ENCODE measurements at regions not wholly inside any gene's neighbourhood (a gene's known extent, or its start where the extent isn't known, plus 50 kb on each side); places are given as distances from the start of the nearest gene placed in this dataset.
"Not testable (repeated sequence)": the region's sequence is repeated elsewhere in the genome, so short reads cannot be mapped to it uniquely, and the experiment has no call there.

- Mint-ChIP-seq H3K9me3 (peaks cover 4 to 29% (median 13%) of the 10 kb centered on the region in 5 donors), H3K27me3 (peaks cover 0 to 2% of the 10 kb centered on the region in 2 donors), H3K4me3 (no peak overlapping the region), H3K36me3 (no peaks in the 10 kb centered on the region), H3K4me1 (no peaks in the 10 kb centered on the region), H3K27ac (no peak overlapping the region)
- no peak overlapping the region for H3K4me3 ChIP-seq (ENCODE audit: low read length)
- no peaks in the 10 kb centered on the region for H3K27me3 ChIP-seq (ENCODE audit: insufficient read depth, low read length, poor library complexity, severe bottlenecking)
- H3K36me3 ChIP-seq (ENCODE audit: insufficient read depth, low read length): no peaks in the 10 kb centered on the region
- no peaks in the 10 kb centered on the region for H3K9me3 ChIP-seq (ENCODE audit: low read length)
- ChIA-PET CTCF (no interaction called here), POLR2A (interaction anchor here (0.6 kb wide), 1 partner anchor 54 kb away, joined by 3 read pairs; no protein-coding TSS in a partner anchor)
- no peaks in the 10 kb centered on the region for H3K4me1 ChIP-seq (ENCODE audit: insufficient read depth, low read length)
- H3K27ac ChIP-seq (ENCODE audit: low read depth, low read length): no peak overlapping the region
- no peak for DNase-seq
These were observed 56.2 kb upstream of the LRRTM4 start for GRCh38 chr2:77578354-77578753.

DNA sequence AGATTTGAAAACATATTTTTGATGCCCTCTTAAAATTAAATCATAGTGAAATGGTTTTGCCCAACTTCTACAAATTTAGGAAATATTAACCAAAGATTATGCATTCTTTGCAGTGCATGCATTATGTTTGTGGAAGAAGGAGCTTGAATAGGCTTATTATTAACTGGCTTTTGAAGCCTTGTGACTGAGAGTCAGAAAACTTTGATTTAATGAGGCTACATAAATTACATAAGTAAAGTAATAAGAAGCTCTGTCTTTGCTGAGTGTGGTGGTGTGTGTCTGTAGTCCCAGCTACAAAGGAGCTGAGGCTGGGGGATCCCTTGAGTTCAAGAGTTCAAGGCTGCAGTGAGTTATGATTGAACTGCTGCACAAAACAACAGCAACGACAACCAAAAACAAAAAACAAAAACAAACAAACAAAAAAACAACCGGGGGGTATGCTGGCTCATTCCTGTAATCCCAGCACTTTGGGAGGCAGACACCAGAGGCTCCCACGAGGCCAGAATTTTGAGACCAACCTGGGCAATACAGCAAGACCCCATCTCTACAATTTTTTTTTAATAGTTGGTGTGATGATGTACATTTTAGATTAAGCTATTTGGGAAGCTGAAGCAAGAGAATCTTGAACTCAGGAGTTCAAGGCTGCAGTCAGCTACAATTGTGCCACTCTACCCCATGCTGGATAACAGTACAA lies 57.0 kb upstream of the LRRTM4 start:
- ChIA-PET CTCF (no interaction called here), POLR2A (no interaction called here)
- peaks cover 4 to 32% (median 16%) of the 10 kb centered on the region in 5 donors for H3K9me3 Mint-ChIP-seq
- H3K4me3 Mint-ChIP-seq: no peak overlapping the region
- Histone ChIP-seq H3K9me3 (ENCODE audit: low read length) (no peaks in the 10 kb centered on the region), H3K27me3 (ENCODE audit: insufficient read depth, low read length, poor library complexity, severe bottlenecking) (no peaks in the 10 kb centered on the region), H3K4me1 (ENCODE audit: insufficient read depth, low read length) (no peaks in the 10 kb centered on the region), H3K27ac (ENCODE audit: low read depth, low read length) (no peak overlapping the region), H3K36me3 (ENCODE audit: insufficient read depth, low read length) (no peaks in the 10 kb centered on the region), H3K4me3 (ENCODE audit: low read length) (no peak overlapping the region)
- peaks cover 0 to 2% of the 10 kb centered on the region in 2 donors for H3K27me3 Mint-ChIP-seq
- H3K27ac Mint-ChIP-seq: no peak overlapping the region
- DNase-seq: no peak
- H3K36me3 Mint-ChIP-seq: no peaks in the 10 kb centered on the region
- H3K4me1 Mint-ChIP-seq: no peaks in the 10 kb centered on the region

GRCh38 chr2:77588438-77588837 lies 66.3 kb upstream of the LRRTM4 start:
- no peaks in the 10 kb centered on the region for H3K36me3 ChIP-seq (ENCODE audit: insufficient read depth, low read length)
- Mint-ChIP-seq H3K9me3 (peaks cover 8 to 20% (median 14%) of the 10 kb centered on the region in 5 donors), H3K4me3 (no peak overlapping the region), H3K36me3 (no peaks in the 10 kb centered on the region), H3K4me1 (no peaks in the 10 kb centered on the region), H3K27ac (no peak overlapping the region), H3K27me3 (no peaks in the 10 kb centered on the region)
- H3K27ac ChIP-seq (ENCODE audit: low read depth, low read length): no peak overlapping the region
- no peaks in the 10 kb centered on the region for H3K4me1 ChIP-seq (ENCODE audit: insufficient read depth, low read length)
- no peak overlapping the region for H3K4me3 ChIP-seq (ENCODE audit: low read length)
- no peaks in the 10 kb centered on the region for H3K27me3 ChIP-seq (ENCODE audit: insufficient read depth, low read length, poor library complexity, severe bottlenecking)
- ChIA-PET POLR2A (no interaction called here), CTCF (no interaction called here)
- H3K9me3 ChIP-seq (ENCODE audit: low read length): peaks cover 4% of the 10 kb centered on the region
- DNase-seq: no peak

DNA sequence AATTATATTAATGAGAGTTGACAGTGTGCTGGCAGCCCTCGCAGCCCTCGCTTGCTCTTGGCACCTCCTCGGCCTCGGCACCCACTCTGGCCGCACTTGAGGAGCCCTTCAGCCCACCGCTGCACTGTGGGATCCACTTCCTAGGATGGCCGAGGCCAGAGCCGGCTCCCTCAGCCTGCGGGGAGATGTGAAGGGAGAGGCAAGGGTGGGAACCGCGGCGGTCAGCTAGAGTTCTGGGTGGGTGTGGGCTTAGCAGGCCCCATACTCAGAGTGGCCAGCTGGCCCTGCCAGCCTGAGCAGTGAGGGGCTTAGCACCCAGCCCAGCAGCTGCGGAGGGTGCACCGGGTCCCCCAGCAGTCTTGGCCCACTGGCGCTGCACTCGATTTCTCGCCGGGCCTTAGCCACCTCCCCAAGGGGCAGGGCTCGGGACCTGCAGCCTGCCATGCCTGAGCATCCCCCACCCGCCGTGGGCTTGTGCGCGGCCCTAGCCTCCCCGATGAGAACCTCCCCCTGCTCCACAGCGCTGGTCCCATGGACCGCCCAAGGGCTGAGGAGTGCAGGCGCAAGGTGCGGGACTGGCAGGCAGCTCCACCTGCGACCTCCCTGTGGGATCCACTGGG lies 68.2 kb upstream of the LRRTM4 start:
- Mint-ChIP-seq H3K36me3 (no peaks in the 10 kb centered on the region), H3K4me3 (no peak overlapping the region), H3K4me1 (no peaks in the 10 kb centered on the region), H3K27ac (no peak overlapping the region), H3K27me3 (no peaks in the 10 kb centered on the region), H3K9me3 (peaks cover 8 to 14% (median 12%) of the 10 kb centered on the region in 5 donors)
- Histone ChIP-seq H3K27me3 (ENCODE audit: insufficient read depth, low read length, poor library complexity, severe bottlenecking) (no peaks in the 10 kb centered on the region), H3K27ac (ENCODE audit: low read depth, low read length) (no peak overlapping the region), H3K4me3 (ENCODE audit: low read length) (no peak overlapping the region), H3K4me1 (ENCODE audit: insufficient read depth, low read length) (no peaks in the 10 kb centered on the region), H3K36me3 (ENCODE audit: insufficient read depth, low read length) (no peaks in the 10 kb centered on the region), H3K9me3 (ENCODE audit: low read length) (peaks cover 4% of the 10 kb centered on the region)
- DNase-seq: no peak
- ChIA-PET POLR2A (no interaction called here), CTCF (no interaction called here)

DNA sequence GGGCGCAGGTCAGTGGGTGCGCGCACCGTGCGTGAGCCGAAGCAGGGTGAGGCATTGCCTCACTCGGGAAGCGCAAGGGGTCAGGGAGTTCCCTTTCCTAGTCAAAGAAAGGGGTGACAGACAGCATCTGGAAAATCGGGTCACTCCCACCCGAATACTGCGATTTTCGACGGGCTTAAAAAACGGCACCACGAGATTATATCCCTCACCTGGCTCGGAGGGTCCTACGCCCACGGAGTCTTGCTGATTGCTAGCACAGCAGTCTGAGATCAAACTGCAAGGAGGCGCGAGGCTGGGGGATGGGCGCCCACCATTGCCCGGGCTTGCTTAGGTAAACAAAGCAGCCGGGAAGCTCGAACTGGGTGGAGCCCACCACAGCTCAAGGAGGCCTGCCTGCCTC lies 70.8 kb upstream of the LRRTM4 start:
- H3K9me3 ChIP-seq (ENCODE audit: low read length); POLR2A ChIA-PET; H3K36me3 ChIP-seq (ENCODE audit: insufficient read depth, low read length); H3K4me3 ChIP-seq (ENCODE audit: low read length); H3K27me3 Mint-ChIP-seq; H3K27ac ChIP-seq (ENCODE audit: low read depth, low read length); H3K4me1 Mint-ChIP-seq; CTCF ChIA-PET; H3K27me3 ChIP-seq (ENCODE audit: insufficient read depth, low read length, poor library complexity, severe bottlenecking); H3K27ac Mint-ChIP-seq; H3K4me1 ChIP-seq (ENCODE audit: insufficient read depth, low read length); H3K4me3 Mint-ChIP-seq; H3K36me3 Mint-ChIP-seq; DNase-seq: not testable (repeated sequence)
- H3K9me3 Mint-ChIP-seq: peaks cover 8 to 14% (median 11%) of the 10 kb centered on the region in 5 donors

DNA sequence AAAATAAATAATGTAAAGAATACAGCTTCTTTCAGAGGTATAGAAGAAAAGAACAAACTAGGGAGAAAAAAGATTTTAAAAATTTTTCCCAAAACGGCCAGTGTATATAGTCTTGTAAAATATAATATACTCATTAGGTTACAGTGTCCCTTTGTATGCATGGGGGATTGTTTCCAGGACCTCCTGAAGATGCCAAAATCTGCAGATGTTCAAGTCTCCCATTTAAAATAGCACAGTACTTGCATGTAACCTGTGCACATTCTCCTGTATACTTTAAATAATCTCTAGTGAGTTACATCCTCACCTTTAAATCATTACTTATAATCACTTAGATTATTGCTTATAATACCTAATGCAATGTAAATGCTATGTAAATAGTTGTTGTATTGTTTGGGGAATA lies 80.6 kb upstream of the LRRTM4 start:
- Mint-ChIP-seq H3K9me3 (peaks cover 6 to 19% (median 11%) of the 10 kb centered on the region in 5 donors), H3K27ac (no peak overlapping the region), H3K4me3 (no peak overlapping the region), H3K4me1 (no peaks in the 10 kb centered on the region), H3K27me3 (no peaks in the 10 kb centered on the region), H3K36me3 (no peaks in the 10 kb centered on the region)
- no peak for DNase-seq
- Histone ChIP-seq H3K27ac (ENCODE audit: low read depth, low read length) (no peak overlapping the region), H3K9me3 (ENCODE audit: low read length) (no peaks in the 10 kb centered on the region), H3K4me3 (ENCODE audit: low read length) (no peak overlapping the region), H3K27me3 (ENCODE audit: insufficient read depth, low read length, poor library complexity, severe bottlenecking) (no peaks in the 10 kb centered on the region), H3K36me3 (ENCODE audit: insufficient read depth, low read length) (no peaks in the 10 kb centered on the region), H3K4me1 (ENCODE audit: insufficient read depth, low read length) (no peaks in the 10 kb centered on the region)
- ChIA-PET POLR2A (no interaction called here), CTCF (no interaction called here)

DNA sequence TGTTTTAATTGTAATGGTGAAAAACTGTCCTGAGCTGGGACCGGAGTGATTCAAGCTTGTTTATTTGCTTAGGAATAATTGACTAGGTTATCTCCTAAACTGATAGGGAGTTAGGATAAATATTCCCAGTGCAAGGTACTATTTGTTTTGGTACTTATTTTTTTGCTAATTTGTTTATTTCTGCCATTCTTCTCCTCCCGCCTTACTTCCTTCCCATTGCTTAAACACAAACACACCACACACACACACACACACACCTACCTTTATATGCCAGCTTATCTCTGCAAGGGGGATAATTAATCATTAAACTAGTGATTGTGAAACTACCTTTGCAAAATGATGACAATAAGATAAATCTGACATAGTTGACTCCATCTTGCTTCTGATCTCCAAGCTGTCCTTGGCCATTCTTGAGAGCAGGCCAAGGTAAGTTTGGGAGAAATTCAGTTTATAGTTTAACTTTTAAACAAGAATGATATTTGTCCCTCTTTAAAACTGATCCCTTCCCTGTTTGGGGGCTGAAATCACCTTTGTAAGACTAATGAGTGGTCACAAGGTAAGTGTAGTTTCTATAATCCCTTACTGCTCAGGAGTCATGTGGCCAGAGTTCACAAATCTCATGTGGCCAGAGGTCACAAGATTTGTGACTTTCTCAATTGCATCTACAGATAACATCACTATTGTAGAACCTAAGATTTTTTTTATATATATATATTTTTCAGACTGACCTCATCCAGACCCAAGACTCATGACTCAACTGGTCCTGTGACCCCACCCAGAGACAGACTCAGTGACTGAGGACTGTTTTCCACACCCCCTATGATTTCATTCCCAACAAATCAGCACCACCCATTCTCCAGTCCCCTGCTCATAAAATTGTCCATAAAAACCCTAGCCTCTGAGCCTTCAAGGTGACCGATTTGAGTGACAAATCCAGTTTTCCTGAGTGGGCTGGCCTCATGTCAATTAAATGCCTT lies 83.1 kb upstream of the LRRTM4 start:
- Histone ChIP-seq H3K9me3 (ENCODE audit: low read length) (no peaks in the 10 kb centered on the region), H3K27me3 (ENCODE audit: insufficient read depth, low read length, poor library complexity, severe bottlenecking) (no peaks in the 10 kb centered on the region), H3K4me3 (ENCODE audit: low read length) (no peak overlapping the region), H3K4me1 (ENCODE audit: insufficient read depth, low read length) (no peaks in the 10 kb centered on the region), H3K36me3 (ENCODE audit: insufficient read depth, low read length) (no peaks in the 10 kb centered on the region), H3K27ac (ENCODE audit: low read depth, low read length) (no peak overlapping the region)
- DNase-seq: no peak
- ChIA-PET POLR2A (no interaction called here), CTCF (no interaction called here)
- no peaks in the 10 kb centered on the region for H3K36me3 Mint-ChIP-seq
- H3K9me3 Mint-ChIP-seq: peaks cover 6 to 23% (median 12%) of the 10 kb centered on the region in 5 donors
- H3K27me3 Mint-ChIP-seq: no peaks in the 10 kb centered on the region
- no peak overlapping the region for H3K27ac Mint-ChIP-seq
- H3K4me3 Mint-ChIP-seq: no peak overlapping the region
- H3K4me1 Mint-ChIP-seq: no peaks in the 10 kb centered on the region

GRCh38 chr2:77608510-77608909 lies 86.3 kb upstream of the LRRTM4 start:
- H3K36me3 ChIP-seq (ENCODE audit: insufficient read depth, low read length): no peaks in the 10 kb centered on the region
- Mint-ChIP-seq H3K27me3 (no peaks in the 10 kb centered on the region), H3K9me3 (peaks cover 11 to 35% (median 20%) of the 10 kb centered on the region in 5 donors), H3K4me3 (no peak overlapping the region), H3K36me3 (no peaks in the 10 kb centered on the region), H3K4me1 (no peaks in the 10 kb centered on the region), H3K27ac (no peak overlapping the region)
- no peak for DNase-seq
- no peaks in the 10 kb centered on the region for H3K4me1 ChIP-seq (ENCODE audit: insufficient read depth, low read length)
- ChIA-PET POLR2A (no interaction called here), CTCF (no interaction called here)
- no peaks in the 10 kb centered on the region for H3K27me3 ChIP-seq (ENCODE audit: insufficient read depth, low read length, poor library complexity, severe bottlenecking)
- H3K9me3 ChIP-seq (ENCODE audit: low read length): peaks cover 6% of the 10 kb centered on the region
- no peak overlapping the region for H3K27ac ChIP-seq (ENCODE audit: low read depth, low read length)
- H3K4me3 ChIP-seq (ENCODE audit: low read length): no peak overlapping the region
